H9 (cell line): ENCODE measurements at regions not wholly inside any gene's neighbourhood (a gene's known extent, or its start where the extent isn't known, plus 50 kb on each side); places are given as distances from the start of the nearest gene placed in this dataset.

Source experiments
- DNase-seq: peaks from one replicate; pipeline ENCODE4 v3.0.0-alpha.2; 2017
- H2AFZ ChIP-seq: one replicate; pipeline ENCODE4 v1.6.1; 2013; ENCODE audit warnings: mild to moderate bottlenecking, low read length, control low read depth, moderate library complexity
- H2AK5ac ChIP-seq: 2 replicates; pipeline ENCODE4 v1.6.1; 2013; ENCODE audit warnings: low read length, control low read depth, mixed read lengths; ENCODE audit not compliant: insufficient read length
- H2BK120ac ChIP-seq: one replicate; pipeline ENCODE4 v1.6.1; 2013; ENCODE audit warnings: low read depth, mild to moderate bottlenecking, low read length, control low read depth, inconsistent platforms; ENCODE audit not compliant: poor library complexity, severe bottlenecking
- H2BK12ac ChIP-seq: 2 replicates; pipeline ENCODE4 v1.6.1; 2013; ENCODE audit warnings: low read length, control low read depth, mixed read lengths, low read depth; ENCODE audit not compliant: insufficient read length
- H2BK15ac ChIP-seq: 2 replicates; pipeline ENCODE4 v1.6.1; 2013; ENCODE audit warnings: low read depth, low read length, control low read depth
- H2BK20ac ChIP-seq: one replicate; pipeline ENCODE4 v1.6.1; 2013; ENCODE audit warnings: low read depth, mild to moderate bottlenecking, low read length, control low read depth, inconsistent platforms; ENCODE audit not compliant: poor library complexity, severe bottlenecking
- H2BK5ac ChIP-seq: 2 replicates; pipeline ENCODE4 v1.6.1; 2013; ENCODE audit warnings: low read length, control low read depth, mixed read lengths; ENCODE audit not compliant: insufficient read length
- H3K14ac ChIP-seq: 2 replicates; pipeline ENCODE4 v1.6.1; 2013; ENCODE audit warnings: low read length, control low read depth; ENCODE audit not compliant: insufficient read depth
- H3K18ac ChIP-seq: 2 replicates; pipeline ENCODE4 v1.6.1; 2013; ENCODE audit warnings: low read depth, mild to moderate bottlenecking, mixed read lengths, low read length, control low read depth; ENCODE audit not compliant: insufficient read length
- H3K23ac ChIP-seq: 2 replicates; pipeline ENCODE4 v1.6.1; 2013; ENCODE audit warnings: low read length, control low read depth, mixed read lengths, low read depth; ENCODE audit not compliant: insufficient read length
- H3K23me2 ChIP-seq: 2 replicates; pipeline ENCODE4 v1.6.1; 2013; ENCODE audit warnings: low read depth, mild to moderate bottlenecking, mixed read lengths, low read length, control low read depth; ENCODE audit not compliant: insufficient read length, poor library complexity, severe bottlenecking
- H3K27ac ChIP-seq: 2 replicates; pipeline ENCODE4 v1.5.1; 2013; ENCODE audit warnings: low read length, control low read depth, mixed read lengths, low read depth; ENCODE audit not compliant: insufficient read length
- H3K27me3 ChIP-seq: 2 replicates; pipeline ENCODE4 v1.6.1; 2013; ENCODE audit warnings: low read length, control low read depth, inconsistent platforms; ENCODE audit not compliant: insufficient read depth
- H3K4ac ChIP-seq: 2 replicates; pipeline ENCODE4 v1.6.1; 2013; ENCODE audit warnings: low read depth, mild to moderate bottlenecking, control low read depth, inconsistent platforms, low read length, moderate library complexity
- H3K4me1 ChIP-seq: 2 replicates; pipeline ENCODE4 v1.6.1; 2013; ENCODE audit warnings: low read length, control low read depth, inconsistent platforms; ENCODE audit not compliant: insufficient read depth
- H3K4me2 ChIP-seq: 2 replicates; pipeline ENCODE4 v1.6.1; 2013; ENCODE audit warnings: low read length, control low read depth, mixed read lengths; ENCODE audit not compliant: insufficient read length, insufficient read depth
- H3K56ac ChIP-seq: 2 replicates; pipeline ENCODE4 v1.6.1; 2013; ENCODE audit warnings: low read depth, mild to moderate bottlenecking, mixed read lengths, low read length, control low read depth; ENCODE audit not compliant: insufficient read length
- H3K79me1 ChIP-seq: 2 replicates; pipeline ENCODE4 v1.6.1; 2013; ENCODE audit warnings: low read depth, mild to moderate bottlenecking, moderate library complexity, low read length, control low read depth, inconsistent platforms; ENCODE audit not compliant: insufficient read depth, poor library complexity, severe bottlenecking
- H3K79me2 ChIP-seq: 2 replicates; pipeline ENCODE4 v1.6.1; 2013; ENCODE audit warnings: low read length, control low read depth, inconsistent platforms; ENCODE audit not compliant: insufficient read depth
- H3K9ac ChIP-seq: 2 replicates; pipeline ENCODE4 v1.6.1; 2013; ENCODE audit warnings: low read length, control low read depth, mixed read lengths; ENCODE audit not compliant: insufficient read length; ENCODE audit errors: extremely low read depth
- H3K9me3 ChIP-seq: one replicate; pipeline ENCODE4 v1.6.1; 2013; ENCODE audit warnings: low read depth, low read length, inconsistent platforms; ENCODE audit not compliant: control insufficient read depth
- H3T11ph ChIP-seq: one replicate; pipeline ENCODE4 v1.6.1; 2013; ENCODE audit warnings: mild to moderate bottlenecking, low read length, control low read depth, inconsistent platforms
- H4K20me1 ChIP-seq: one replicate; pipeline ENCODE4 v1.6.1; 2013; ENCODE audit not compliant: control insufficient read depth, insufficient read length, insufficient read depth
- H4K5ac ChIP-seq: 2 replicates; pipeline ENCODE4 v1.6.1; 2013; ENCODE audit warnings: low read depth, mild to moderate bottlenecking, mixed read lengths, low read length, control low read depth; ENCODE audit not compliant: insufficient read length
- H4K8ac ChIP-seq: replicated peaks from 2 replicates; pipeline ENCODE4 v1.6.1; 2013; ENCODE audit warnings: low read length, control low read depth, mixed read lengths, low read depth; ENCODE audit not compliant: insufficient read length
- H4K91ac ChIP-seq: 2 replicates; pipeline ENCODE4 v1.6.1; 2013; ENCODE audit warnings: low read depth, mild to moderate bottlenecking, moderate library complexity, mixed read lengths, low read length, control low read depth; ENCODE audit not compliant: insufficient read length
- H3K27ac Mint-ChIP-seq, 3 experiments: 2 replicates in 2 of 3; 3 replicates in 1 of 3; pipeline ENCODE4 v1.8.0; 2020 to 2021; ENCODE audit warnings: mixed read lengths in 3 of 3, mild to moderate bottlenecking in 1 of 3, moderate library complexity in 1 of 3
- H3K27me3 Mint-ChIP-seq: 2 replicates; pipeline ENCODE4 v1.8.0; 2021; ENCODE audit warnings: low read depth, mild to moderate bottlenecking, moderate library complexity, mixed read lengths
- H3K36me3 Mint-ChIP-seq, 3 experiments: 2 replicates in 2 of 3; 3 replicates in 1 of 3; pipeline ENCODE4 v1.8.0; 2020 to 2021; ENCODE audit warnings: low read depth in 3 of 3, mixed read lengths in 3 of 3; ENCODE audit not compliant: insufficient read depth in 1 of 3
- H3K4me1 Mint-ChIP-seq, 2 experiments: 2 replicates each; pipeline ENCODE4 v1.8.0; 2020; ENCODE audit warnings: mixed read lengths in 2 of 2
- H3K4me3 Mint-ChIP-seq, 2 experiments: 2 replicates in 1 of 2; 3 replicates in 1 of 2; pipeline ENCODE4 v1.8.0; 2020 to 2021; ENCODE audit warnings: mild to moderate bottlenecking in 2 of 2, mixed read lengths in 2 of 2, moderate library complexity in 1 of 2
- H3K9me3 Mint-ChIP-seq, 2 experiments: 2 replicates in 1 of 2; 3 replicates in 1 of 2; pipeline ENCODE4 v1.8.0; 2020; ENCODE audit warnings: mild to moderate bottlenecking in 2 of 2, mixed read lengths in 2 of 2, moderate library complexity in 1 of 2
- CTCF ChIP-seq: fragments of 200-600 bp; sonication (generic); conservative IDR thresholded peaks from 3 replicates; pipeline ENCODE4 v1.8.0; 2021; ENCODE audit warnings: antibody characterized with exemption, mild to moderate bottlenecking
- WGBS: extraction: QIAGEN DNeasy Blood & Tissue Kit; methylation state at CpG from one replicate; pipeline ENCODE4 v1.1.7; 2013; ENCODE audit warnings: missing lambda C conversion rate, low lambda C conversion rate, mixed read lengths; ENCODE audit not compliant: insufficient read length; ENCODE audit errors: extremely low coverage; 5-methylcytosine and 5-hydroxymethylcytosine counted together

- no peaks in the 10 kb centered on the region for H3K9me3 ChIP-seq
- DNase-seq = no peak
- no peaks in the 10 kb centered on the region for H3K23me2 ChIP-seq
- no peak overlapping the region for H4K5ac ChIP-seq
- WGBS = no CpG with 5 or more reads among the region's 3 CpGs
- no peak for TF ChIP-seq CTCF
- H3K4ac ChIP-seq = no peak overlapping the region
- H3K4me1 Mint-ChIP-seq = no peaks in the 10 kb centered on the region
- H3T11ph ChIP-seq = no peak overlapping the region
- no peak overlapping the region for H2AFZ ChIP-seq
- H2AK5ac ChIP-seq = no peak overlapping the region
- H3K27me3 ChIP-seq = no peaks in the 10 kb centered on the region
- H2BK15ac ChIP-seq = no peak overlapping the region
- H3K79me1 ChIP-seq = no peaks in the 10 kb centered on the region
- no peak overlapping the region for H2BK120ac ChIP-seq
- no peak overlapping the region for H3K14ac ChIP-seq
- H4K8ac ChIP-seq = no peak overlapping the region
- no peak overlapping the region for H2BK12ac ChIP-seq
- no peak overlapping the region for H2BK20ac ChIP-seq
- H3K79me2 ChIP-seq = no peaks in the 10 kb centered on the region
- H3K36me3 Mint-ChIP-seq = no peaks in the 10 kb centered on the region
- no peaks in the 10 kb centered on the region for H4K20me1 ChIP-seq
- no peak overlapping the region for H3K27ac Mint-ChIP-seq
- no peak overlapping the region for H3K27ac ChIP-seq
- no peaks in the 10 kb centered on the region for H3K4me1 ChIP-seq
- H3K27me3 Mint-ChIP-seq = no peaks in the 10 kb centered on the region
- H3K56ac ChIP-seq = no peak overlapping the region
- no peak overlapping the region for H3K9ac ChIP-seq
- no peak overlapping the region for H4K91ac ChIP-seq
- H3K23ac ChIP-seq = no peak overlapping the region
- H3K4me3 Mint-ChIP-seq = no peak overlapping the region
- H2BK5ac ChIP-seq = no peak overlapping the region
- no peaks in the 10 kb centered on the region for H3K9me3 Mint-ChIP-seq
- no peak overlapping the region for H3K18ac ChIP-seq
- H3K4me2 ChIP-seq = no peak overlapping the region
These were observed 98.5 kb upstream of the ZFP64 start for GRCh38 chr20:52289956-52290565.
